Uterus (tissue), 2 donors: ENCODE measurements at regions not wholly inside any gene's neighbourhood (a gene's known extent, or its start where the extent isn't known, plus 50 kb on each side); places are given as distances from the start of the nearest gene placed in this dataset.

ENCODE experiments used
- CTCF ChIP-seq, 4 experiments: fragments of 200-600 bp in 2 of 4; fragments of 450-650 bp in 2 of 4; sonication (generic) in 2 of 4; IDR thresholded peaks; one replicate each; pipeline ENCODE4 v1.5.1; 2016 to 2019; ENCODE audit warnings: antibody characterized with exemption in 4 of 4, mild to moderate bottlenecking in 2 of 4, moderate library complexity in 1 of 4
- POLR2A ChIP-seq, 2 donors: fragments of 450-650 bp; IDR thresholded peaks; one replicate each; pipeline ENCODE4 v1.6.1; 2016; ENCODE audit warnings: antibody characterized with exemption in 2 of 2, mild to moderate bottlenecking in 1 of 2, moderate library complexity in 1 of 2

DNA sequence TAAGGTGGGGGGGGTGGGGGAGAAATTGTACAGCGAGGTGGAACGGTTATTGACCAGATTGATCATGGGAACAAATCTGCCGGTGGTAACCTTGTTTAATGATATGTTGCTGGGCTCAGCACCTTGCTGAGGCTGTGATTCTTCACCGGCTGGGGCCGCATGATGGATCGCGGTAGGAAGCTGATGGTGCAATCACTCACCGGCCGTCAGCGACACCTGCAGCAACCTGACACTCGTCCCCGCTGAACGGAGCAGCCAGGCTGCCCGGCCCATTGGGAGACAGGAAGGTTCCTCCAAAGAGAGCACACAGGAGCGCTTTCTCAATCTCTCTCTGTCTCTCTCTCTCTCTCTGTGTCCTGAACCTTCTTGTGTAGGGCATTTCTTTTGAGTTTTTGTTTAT is 128.5 kb upstream of the RRP15 start:
- TF ChIP-seq CTCF (IDR thresholded peaks at IDR 0.05) (no peak), POLR2A (IDR thresholded peaks at IDR 0.05) (no peak)
